ENCODE measurements at regions not wholly inside any gene's neighbourhood (a gene's known extent, or its start where the extent isn't known, plus 50 kb on each side); places are given as distances from the start of the nearest gene placed in this dataset.

DNA sequence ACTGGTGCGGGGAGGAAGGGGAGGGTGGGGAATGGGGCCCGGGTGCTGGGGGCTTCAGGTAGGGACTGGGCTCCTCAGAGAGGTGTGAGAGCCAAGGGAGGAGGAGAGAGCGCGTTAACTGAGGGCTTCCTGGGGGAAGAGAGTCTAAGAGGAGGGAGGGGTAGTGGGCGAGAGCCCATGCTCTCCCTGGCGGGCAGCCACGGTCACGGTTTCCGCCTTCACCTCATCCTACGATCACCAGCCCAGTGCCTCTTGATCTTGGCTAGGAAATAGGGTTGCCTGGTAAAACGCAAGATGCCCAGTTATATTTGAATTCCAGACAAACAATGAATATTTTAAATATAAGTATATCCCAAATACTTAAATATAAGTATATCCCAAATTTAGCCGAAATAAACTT lies 60.8 kb upstream of the GRPEL1 start:
- Histone ChIP-seq H4K8ac (ENCODE audit: low read depth in 2 of 2, low read length in 2 of 2) (no peak overlapping the region), H3K9me3 (ENCODE audit: control insufficient read depth, insufficient read depth, low read length) (peaks cover 6% of the 10 kb centered on the region; the same call in 1 of the 2 replicates), H2BK15ac (ENCODE audit: low read depth, low read length) (no peak overlapping the region), H3K9me1 (ENCODE audit: insufficient read depth, low read length) (peaks cover 18% of the 10 kb centered on the region), H4K5ac (ENCODE audit: low read depth, low read length) (no peak overlapping the region), H2BK20ac (ENCODE audit: low read depth, low read length) (no peak overlapping the region), H2AFZ (replicated peaks; ENCODE audit: low read length, poor library complexity) (no peak overlapping the region), H3K18ac (ENCODE audit: low read depth, low read length) (no peak overlapping the region), H3K4me2 (ENCODE audit: low read depth, low read length) (no peak overlapping the region), H4K91ac (ENCODE audit: insufficient read depth, low read depth, low read length) (no peak overlapping the region), H3K56ac (ENCODE audit: extremely low read depth, insufficient read depth, low read length) (no peak overlapping the region), H3K23ac (ENCODE audit: low read depth, low read length) (no peak overlapping the region), H2BK120ac (ENCODE audit: low read depth, low read length) (no peak overlapping the region), H3K14ac (replicated peaks; ENCODE audit: low read depth, low read length) (no peak overlapping the region), H3K9ac (ENCODE audit: low read depth, low read length) (no peak overlapping the region), H3K4ac (ENCODE audit: low read depth, low read length) (no peak overlapping the region), H2AK5ac (ENCODE audit: low read depth, low read length) (no peak overlapping the region), H3K27me3 (ENCODE audit: control insufficient read depth, insufficient read depth, low read length) (peaks cover 3% of the 10 kb centered on the region; the same call in 1 of the 2 replicates), H2BK5ac (ENCODE audit: low read depth, low read length, poor library complexity, severe bottlenecking) (no peak overlapping the region), H3K27ac (ENCODE audit: insufficient read depth, low read length) (no peak overlapping the region), H3K79me1 (ENCODE audit: low read depth in 1 of 2, low read length in 2 of 2) (no peaks in the 10 kb centered on the region), H4K20me1 (ENCODE audit: insufficient read depth, low read length) (peaks cover 5% of the 10 kb centered on the region; the same call in 1 of the 2 replicates), H2AK9ac (replicated peaks; ENCODE audit: low read depth, low read length, poor library complexity) (no peak overlapping the region), H3K4me1 (ENCODE audit: control insufficient read depth, insufficient read depth, low read length) (peaks cover 4% of the 10 kb centered on the region; the same call in 1 of the 2 replicates), H3K4me3 (ENCODE audit: insufficient read depth, low read depth, low read length) (no peak overlapping the region), H3K36me3 (ENCODE audit: control insufficient read depth, insufficient read depth, low read length) (no peaks in the 10 kb centered on the region)
- in situ Hi-C loops (cut with MboI; ENCODE audit: low sequenced_read_pairs) (no loop called here), intact Hi-C loops (cut with micrococcal nuclease) (loop anchor here (5.0 kb wide), 1 partner anchor 739 kb away; no protein-coding TSS in a partner anchor), dilution Hi-C loops (cut with HindIII; ENCODE audit: low sequenced_read_pairs, unreplicated experiment) (no loop called here)
- TF ChIP-seq SMC3 (IDR thresholded peaks at IDR 0.05; ENCODE audit: low read depth, low read length) (no peak), CEBPB (IDR thresholded peaks at IDR 0.05; ENCODE audit: low read depth, low read length) (no peak), NFE2L2 (IDR thresholded peaks at IDR 0.05; ENCODE audit: low read depth, low read length) (no peak), FOS (IDR thresholded peaks at IDR 0.05; ENCODE audit: low read depth, low read length) (no peak), RFX5 (IDR thresholded peaks at IDR 0.05; ENCODE audit: low read depth, low read length) (no peak), CTCF (conservative IDR thresholded peaks at IDR 0.05; ENCODE audit: low read depth, low read length) (no peak), CHD1 (IDR thresholded peaks at IDR 0.05; ENCODE audit: low read depth, low read length) (no peak), MAZ (IDR thresholded peaks at IDR 0.05; ENCODE audit: borderline replicate concordance, low read depth, low read length) (no peak), POLR2A (IDR thresholded peaks at IDR 0.05; ENCODE audit: low read depth, low read length) (no peak), ELK1 (IDR thresholded peaks at IDR 0.05; ENCODE audit: borderline replicate concordance, low read depth, low read length) (no peak), USF2 (IDR thresholded peaks at IDR 0.05; ENCODE audit: low read depth, low read length) (no peak)
- WGBS, 2 experiments (ENCODE audit: extremely low coverage in 2 of 2, insufficient read length in 1 of 2), result 100% methylated on average over 1 of the region's 12 CpGs; no CpG with 5 or more reads in 1 of the 2 experiments
- ATAC-seq (ENCODE audit: low read depth) (no peak), DNase-seq (no peak)
- ChIA-PET POLR2A (ENCODE audit: unreplicated experiment) (no interaction called here), CTCF (interaction anchor here (0.6 kb wide), 1 partner anchor 409 kb away, joined by 4 read pairs; no protein-coding TSS in a partner anchor)
- BruUV-seq (replicated peaks), result no TSS peak

All from IMR-90 (cell line).